ENCODE measurements at regions not wholly inside any gene's neighbourhood (a gene's known extent, or its start where the extent isn't known, plus 50 kb on each side); places are given as distances from the start of the nearest gene placed in this dataset.

- H3K9me3 ChIP-seq (ENCODE audit: control insufficient read depth in 1 of 2, insufficient read depth in 1 of 2, low read depth in 1 of 2, low read length in 2 of 2) = no peaks in the 10 kb centered on the region
- no peak overlapping the region for H3K4me3 ChIP-seq (replicated peaks in 1 of 2; ENCODE audit: low read depth in 1 of 2, low read length in 2 of 2)
- H3K4me2 ChIP-seq (ENCODE audit: low read length) = no peak overlapping the region
- H3K79me2 ChIP-seq (ENCODE audit: insufficient read depth, low read length) = no peaks in the 10 kb centered on the region
- H3K9ac ChIP-seq (ENCODE audit: low read length) = no peak overlapping the region
- H3K27ac ChIP-seq (ENCODE audit: low read depth, low read length) = no peak overlapping the region
- H4K20me1 ChIP-seq (ENCODE audit: insufficient read depth) = no peaks in the 10 kb centered on the region
- ChIA-PET CTCF (no interaction called here), POLR2A (no interaction called here), RAD21 (ENCODE audit: low non-redundant PET in 1 of 2, low total read pairs in 2 of 2, uncharacterized antibody in 2 of 2, unreplicated experiment in 2 of 2) (no interaction called here)
- BruUV-seq (replicated peaks) = no TSS peak
- no peaks in the 10 kb centered on the region for H3K27me3 ChIP-seq (ENCODE audit: insufficient read depth, low read length)
- intact Hi-C loops (cut with micrococcal nuclease) = loop anchor here (5.0 kb wide), 2 partner anchors 517 to 677 kb away; no protein-coding TSS in a partner anchor
- DNase-seq (ENCODE audit: low read depth, low spot score) = no peak
- no peaks in the 10 kb centered on the region for H3K9me2 ChIP-seq (ENCODE audit: insufficient read depth)
- peaks cover 0 to 9% of the 10 kb centered on the region in 2 experiments; a peak in 1 of 4 replicates for H3K4me1 ChIP-seq (ENCODE audit: control insufficient read depth in 1 of 2, insufficient read depth in 2 of 2, low read length in 2 of 2)
- TF ChIP-seq, protein P1, sequence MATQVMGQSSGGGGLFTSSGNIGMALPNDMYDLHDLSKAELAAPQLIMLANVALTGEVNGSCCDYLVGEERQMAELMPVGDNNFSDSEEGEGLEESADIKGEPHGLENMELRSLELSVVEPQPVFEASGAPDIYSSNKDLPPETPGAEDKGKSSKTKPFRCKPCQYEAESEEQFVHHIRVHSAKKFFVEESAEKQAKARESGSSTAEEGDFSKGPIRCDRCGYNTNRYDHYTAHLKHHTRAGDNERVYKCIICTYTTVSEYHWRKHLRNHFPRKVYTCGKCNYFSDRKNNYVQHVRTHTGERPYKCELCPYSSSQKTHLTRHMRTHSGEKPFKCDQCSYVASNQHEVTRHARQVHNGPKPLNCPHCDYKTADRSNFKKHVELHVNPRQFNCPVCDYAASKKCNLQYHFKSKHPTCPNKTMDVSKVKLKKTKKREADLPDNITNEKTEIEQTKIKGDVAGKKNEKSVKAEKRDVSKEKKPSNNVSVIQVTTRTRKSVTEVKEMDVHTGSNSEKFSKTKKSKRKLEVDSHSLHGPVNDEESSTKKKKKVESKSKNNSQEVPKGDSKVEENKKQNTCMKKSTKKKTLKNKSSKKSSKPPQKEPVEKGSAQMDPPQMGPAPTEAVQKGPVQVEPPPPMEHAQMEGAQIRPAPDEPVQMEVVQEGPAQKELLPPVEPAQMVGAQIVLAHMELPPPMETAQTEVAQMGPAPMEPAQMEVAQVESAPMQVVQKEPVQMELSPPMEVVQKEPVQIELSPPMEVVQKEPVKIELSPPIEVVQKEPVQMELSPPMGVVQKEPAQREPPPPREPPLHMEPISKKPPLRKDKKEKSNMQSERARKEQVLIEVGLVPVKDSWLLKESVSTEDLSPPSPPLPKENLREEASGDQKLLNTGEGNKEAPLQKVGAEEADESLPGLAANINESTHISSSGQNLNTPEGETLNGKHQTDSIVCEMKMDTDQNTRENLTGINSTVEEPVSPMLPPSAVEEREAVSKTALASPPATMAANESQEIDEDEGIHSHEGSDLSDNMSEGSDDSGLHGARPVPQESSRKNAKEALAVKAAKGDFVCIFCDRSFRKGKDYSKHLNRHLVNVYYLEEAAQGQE (IDR thresholded peaks at IDR 0.05; ENCODE audit: low read depth) = no peak
- TF ChIP-seq EGR1 (IDR thresholded peaks at IDR 0.05; ENCODE audit: low read depth) (no peak), POLR2AphosphoS5 (IDR thresholded peaks at IDR 0.05; ENCODE audit: low read depth, low read length) (no peak), ZFX (IDR thresholded peaks at IDR 0.05) (no peak), JUND (IDR thresholded peaks at IDR 0.05) (no peak), EZH2phosphoT487 (IDR thresholded peaks at IDR 0.05; ENCODE audit: borderline replicate concordance) (no peak), EZH2 (IDR thresholded peaks at IDR 0.05) (no peak), ELF1 (IDR thresholded peaks at IDR 0.05; ENCODE audit: borderline replicate concordance, low read depth) (no peak), POLR2A (IDR thresholded peaks at IDR 0.05; ENCODE audit: borderline replicate concordance, extremely low read depth, insufficient read depth, insufficient read length) (no peak), SIN3A (IDR thresholded peaks at IDR 0.05; ENCODE audit: low read depth) (no peak)
- TF ChIP-seq, protein P2, sequence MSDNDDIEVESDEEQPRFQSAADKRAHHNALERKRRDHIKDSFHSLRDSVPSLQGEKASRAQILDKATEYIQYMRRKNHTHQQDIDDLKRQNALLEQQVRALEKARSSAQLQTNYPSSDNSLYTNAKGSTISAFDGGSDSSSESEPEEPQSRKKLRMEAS (IDR thresholded peaks at IDR 0.05) = no peak
- no peak for ATAC-seq
- H3K36me3 ChIP-seq (ENCODE audit: control insufficient read depth in 1 of 2, insufficient read depth in 2 of 2, low read length in 2 of 2) = no peaks in the 10 kb centered on the region
- no peak overlapping the region for H2AFZ ChIP-seq (ENCODE audit: low read depth, low read length, poor library complexity, severe bottlenecking)
These were observed 88.2 kb upstream of the STT3B start for GRCh38 chr3:31444220-31445142.

All from HCT116 (cell line).